ENCODE measurements at regions not wholly inside any gene's neighbourhood (a gene's known extent, or its start where the extent isn't known, plus 50 kb on each side); places are given as distances from the start of the nearest gene placed in this dataset.
"Not testable (repeated sequence)": the region's sequence is repeated elsewhere in the genome, so short reads cannot be mapped to it uniquely, and the experiment has no call there.

GRCh38 chr16:13798211-13798610 is 121.7 kb upstream of the ERCC4 start:
- no peak for DNase-seq (ENCODE audit: low read depth, low spot score)

- DNase-seq (ENCODE audit: low read depth, low spot score): no peak
Measured at GRCh38 chr16:13803974-13804373, 116.0 kb upstream of the ERCC4 start.

GRCh38 chr16:13805951-13806350 is 114.0 kb upstream of the ERCC4 start:
- DNase-seq (ENCODE audit: low read depth, low spot score): no peak

- DNase-seq (ENCODE audit: low read depth, low spot score): no peak
Measured at GRCh38 chr16:13806671-13807070, 113.3 kb upstream of the ERCC4 start.

GRCh38 chr16:13808102-13808501 is 111.9 kb upstream of the ERCC4 start:
- DNase-seq (ENCODE audit: low read depth, low spot score): no peak

- no peak for DNase-seq (ENCODE audit: low read depth, low spot score)
Measured at GRCh38 chr16:13809765-13810164, 110.2 kb upstream of the ERCC4 start.

- DNase-seq (ENCODE audit: low read depth, low spot score): no peak
Measured at GRCh38 chr16:13811834-13812233, 108.1 kb upstream of the ERCC4 start.

- DNase-seq (ENCODE audit: low read depth, low spot score): no peak
Measured at GRCh38 chr16:13816701-13817100, 103.3 kb upstream of the ERCC4 start.

GRCh38 chr16:13823501-13823900 is 96.5 kb upstream of the ERCC4 start:
- DNase-seq (ENCODE audit: low read depth, low spot score): no peak

GRCh38 chr16:13829697-13830299 is 90.2 kb upstream of the ERCC4 start:
- DNase-seq (ENCODE audit: low read depth, low spot score): no peak

- DNase-seq (ENCODE audit: low read depth, low spot score): no peak
Measured at GRCh38 chr16:13833515-13833914, 86.4 kb upstream of the ERCC4 start.

GRCh38 chr16:13835387-13835786 is 84.6 kb upstream of the ERCC4 start:
- no peak for DNase-seq (ENCODE audit: low read depth, low spot score)

GRCh38 chr16:13835935-13836730 is 83.8 kb upstream of the ERCC4 start:
- no peak for DNase-seq (ENCODE audit: low read depth, low spot score)

- DNase-seq (ENCODE audit: low read depth, low spot score): no peak
Measured at GRCh38 chr16:13838401-13839190, 81.4 kb upstream of the ERCC4 start.

GRCh38 chr16:13839577-13839976 is 80.4 kb upstream of the ERCC4 start:
- no peak for DNase-seq (ENCODE audit: low read depth, low spot score)

GRCh38 chr16:13845232-13845631 is 74.7 kb upstream of the ERCC4 start:
- DNase-seq (ENCODE audit: low read depth, low spot score): no peak

- no peak for DNase-seq (ENCODE audit: low read depth, low spot score)
Measured at GRCh38 chr16:13848795-13849194, 71.2 kb upstream of the ERCC4 start.

- not testable (repeated sequence) for DNase-seq (ENCODE audit: low read depth, low spot score)
Measured at GRCh38 chr16:13850173-13850572, 69.8 kb upstream of the ERCC4 start.

- DNase-seq (ENCODE audit: low read depth, low spot score): no peak
Measured at GRCh38 chr16:13852827-13853226, 67.1 kb upstream of the ERCC4 start.

GRCh38 chr16:13856398-13856797 is 63.6 kb upstream of the ERCC4 start:
- DNase-seq (ENCODE audit: low read depth, low spot score): no peak

- DNase-seq (ENCODE audit: low read depth, low spot score): no peak
Measured at GRCh38 chr16:13856811-13857511, 63.0 kb upstream of the ERCC4 start.
